ENCODE measurements at regions not wholly inside any gene's neighbourhood (a gene's known extent, or its start where the extent isn't known, plus 50 kb on each side); places are given as distances from the start of the nearest gene placed in this dataset.
"Not testable (repeated sequence)": the region's sequence is repeated elsewhere in the genome, so short reads cannot be mapped to it uniquely, and the experiment has no call there.

GRCh38 chr5:101785090-101785489 lies 511.0 kb downstream of the SLCO4C1 start:
- no peak overlapping the region for H3K27ac Mint-ChIP-seq
- H3K27me3 Mint-ChIP-seq (ENCODE audit: low read depth): peaks cover 17% of the 10 kb centered on the region
- H3K4me1 Mint-ChIP-seq: no peaks in the 10 kb centered on the region

GRCh38 chr5:101783241-101784013 lies 512.7 kb downstream of the SLCO4C1 start:
- H3K4me3 Mint-ChIP-seq: no peak overlapping the region
- peaks cover 17% of the 10 kb centered on the region for H3K27me3 Mint-ChIP-seq (ENCODE audit: low read depth)
- no peak overlapping the region for H3K27ac Mint-ChIP-seq
- H3K4me1 Mint-ChIP-seq: no peaks in the 10 kb centered on the region
- no peak for TF ChIP-seq CTCF (IDR thresholded peaks at IDR 0.05; ENCODE audit: unreplicated experiment)
- no peak for DNase-seq (ENCODE audit: low spot score in 2 of 2, unreplicated experiment in 2 of 2)
- H3K36me3 Mint-ChIP-seq: no peaks in the 10 kb centered on the region
- peaks cover 5% of the 10 kb centered on the region for H3K9me3 Mint-ChIP-seq

More at GRCh38 chr5:101785090-101785489, 511.0 kb downstream of the SLCO4C1 start:
- H3K4me3 Mint-ChIP-seq: no peak overlapping the region
- H3K9me3 Mint-ChIP-seq: no peaks in the 10 kb centered on the region
- DNase-seq (ENCODE audit: low spot score in 2 of 2, unreplicated experiment in 2 of 2): no peak
- H3K36me3 Mint-ChIP-seq: no peaks in the 10 kb centered on the region
- no peak for TF ChIP-seq CTCF (IDR thresholded peaks at IDR 0.05; ENCODE audit: unreplicated experiment)

GRCh38 chr5:101782352-101783103 lies 513.6 kb downstream of the SLCO4C1 start:
- peaks cover 22% of the 10 kb centered on the region for H3K27me3 Mint-ChIP-seq (ENCODE audit: low read depth)
- H3K4me1 Mint-ChIP-seq: no peaks in the 10 kb centered on the region
- no peaks in the 10 kb centered on the region for H3K36me3 Mint-ChIP-seq
- no peak overlapping the region for H3K4me3 Mint-ChIP-seq
- H3K27ac Mint-ChIP-seq: no peak overlapping the region
- peaks cover 7% of the 10 kb centered on the region for H3K9me3 Mint-ChIP-seq
- no peak for TF ChIP-seq CTCF (IDR thresholded peaks at IDR 0.05; ENCODE audit: unreplicated experiment)
- DNase-seq (ENCODE audit: low spot score in 2 of 2, unreplicated experiment in 2 of 2): no peak

GRCh38 chr5:101751105-101751504 lies 545.0 kb downstream of the SLCO4C1 start:
- peaks cover 8% of the 10 kb centered on the region for H3K4me1 Mint-ChIP-seq
- no peak overlapping the region for H3K4me3 Mint-ChIP-seq
- H3K27ac Mint-ChIP-seq: no peak overlapping the region

GRCh38 chr5:101743000-101743399 lies 553.1 kb downstream of the SLCO4C1 start:
- not testable (repeated sequence) for H3K27me3 Mint-ChIP-seq (ENCODE audit: low read depth); H3K4me1 Mint-ChIP-seq; H3K36me3 Mint-ChIP-seq; DNase-seq (ENCODE audit: low spot score in 2 of 2, unreplicated experiment in 2 of 2); H3K4me3 Mint-ChIP-seq; H3K27ac Mint-ChIP-seq
- H3K9me3 Mint-ChIP-seq: peaks cover 19% of the 10 kb centered on the region

More at GRCh38 chr5:101751105-101751504, 545.0 kb downstream of the SLCO4C1 start:
- Mint-ChIP-seq H3K36me3 (no peaks in the 10 kb centered on the region), H3K27me3 (ENCODE audit: low read depth) (peaks cover 3% of the 10 kb centered on the region), H3K9me3 (no peaks in the 10 kb centered on the region)
- DNase-seq (ENCODE audit: low spot score in 2 of 2, unreplicated experiment in 2 of 2): no peak
- no peak for TF ChIP-seq CTCF (IDR thresholded peaks at IDR 0.05; ENCODE audit: unreplicated experiment)

- H3K4me1 Mint-ChIP-seq: no peaks in the 10 kb centered on the region
- H3K4me3 Mint-ChIP-seq: no peak overlapping the region
- H3K9me3 Mint-ChIP-seq: no peaks in the 10 kb centered on the region
- no peak overlapping the region for H3K27ac Mint-ChIP-seq
- H3K36me3 Mint-ChIP-seq: no peaks in the 10 kb centered on the region
- no peak for TF ChIP-seq CTCF (IDR thresholded peaks at IDR 0.05; ENCODE audit: unreplicated experiment)
- H3K27me3 Mint-ChIP-seq (ENCODE audit: low read depth): peaks cover 3% of the 10 kb centered on the region
- no peak for DNase-seq (ENCODE audit: low spot score in 2 of 2, unreplicated experiment in 2 of 2)
Measured at GRCh38 chr5:101728933-101729332, 567.2 kb downstream of the SLCO4C1 start.

Measured in mesothelial cell of epicardium (in vitro differentiated cells).